ENCODE measurements at regions not wholly inside any gene's neighbourhood (a gene's known extent, or its start where the extent isn't known, plus 50 kb on each side); places are given as distances from the start of the nearest gene placed in this dataset.

DNA sequence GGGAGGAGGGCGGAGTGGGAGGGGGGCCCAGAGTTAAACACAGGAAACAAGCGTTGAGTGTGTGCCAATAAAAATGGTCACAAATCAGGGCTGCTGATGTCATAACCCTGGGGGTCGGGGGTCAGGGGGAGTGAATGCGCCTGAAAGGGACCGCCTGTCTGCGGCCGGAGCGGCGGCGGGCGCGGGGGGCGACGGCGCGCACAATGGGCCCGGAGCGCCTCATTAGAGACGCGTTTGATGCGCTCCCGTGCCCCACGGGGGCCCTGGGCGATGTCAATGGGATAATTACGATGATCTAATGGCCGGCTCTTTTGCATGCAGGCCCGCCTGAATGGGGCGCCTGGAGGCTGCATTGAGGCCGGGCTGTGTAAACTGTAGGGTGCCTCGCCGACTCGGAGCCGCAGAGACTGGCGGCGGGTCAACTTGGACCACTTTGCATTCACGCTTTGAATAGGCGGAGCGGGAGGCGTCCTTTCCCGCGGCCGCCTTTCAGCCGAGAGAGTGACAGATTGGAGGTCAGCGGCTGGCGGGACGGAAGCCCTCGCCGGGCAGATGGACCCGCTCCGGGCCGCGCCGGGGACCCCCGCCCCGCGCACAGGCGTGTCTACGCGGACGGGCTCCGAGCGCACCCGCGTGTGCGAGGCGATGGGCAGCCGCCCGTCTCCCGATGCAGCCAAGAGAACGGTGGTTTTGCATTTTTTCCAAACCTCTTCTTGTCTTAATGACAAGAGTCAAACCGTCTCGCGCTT, 296.1 kb downstream of the TFAP2C start:
- no peak for DNase-seq (ENCODE audit: low read depth)

DNA sequence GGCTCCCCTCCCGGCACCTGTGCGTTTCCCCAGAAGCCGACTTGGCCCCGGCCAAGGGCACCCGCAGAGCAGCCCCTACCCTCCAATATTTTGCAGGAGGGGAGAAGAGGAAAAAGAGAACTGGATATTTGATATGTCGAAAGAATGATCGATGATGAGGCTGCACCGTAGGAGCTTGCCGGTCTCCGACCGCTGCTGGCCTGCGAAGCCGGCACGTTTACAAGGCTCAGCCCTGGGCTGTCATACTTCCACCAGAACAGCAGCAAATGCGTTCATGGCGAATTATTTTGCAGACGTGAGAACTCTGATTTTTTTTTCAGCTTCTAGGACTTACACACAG, 296.7 kb downstream of the TFAP2C start:
- no peak for DNase-seq (ENCODE audit: low read depth)

DNA sequence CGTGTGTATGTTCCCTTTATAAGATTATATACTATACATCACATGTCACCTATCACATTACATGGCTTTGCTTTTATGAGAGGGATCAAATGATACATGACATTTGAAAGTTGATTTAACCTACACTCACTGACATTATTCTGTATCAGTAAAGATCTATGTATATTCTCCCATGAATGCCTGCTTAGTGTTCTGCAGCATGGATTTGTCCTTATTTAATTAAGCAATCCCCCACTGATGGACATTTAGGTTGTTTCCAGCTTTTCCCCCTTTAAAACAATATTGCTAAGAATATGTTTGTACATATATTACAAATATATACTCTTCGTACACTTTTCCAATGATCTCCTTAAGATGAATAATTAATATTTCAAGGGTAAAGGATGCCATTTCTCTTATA, 297.4 kb downstream of the TFAP2C start:
- DNase-seq (ENCODE audit: low read depth), result no peak

DNA sequence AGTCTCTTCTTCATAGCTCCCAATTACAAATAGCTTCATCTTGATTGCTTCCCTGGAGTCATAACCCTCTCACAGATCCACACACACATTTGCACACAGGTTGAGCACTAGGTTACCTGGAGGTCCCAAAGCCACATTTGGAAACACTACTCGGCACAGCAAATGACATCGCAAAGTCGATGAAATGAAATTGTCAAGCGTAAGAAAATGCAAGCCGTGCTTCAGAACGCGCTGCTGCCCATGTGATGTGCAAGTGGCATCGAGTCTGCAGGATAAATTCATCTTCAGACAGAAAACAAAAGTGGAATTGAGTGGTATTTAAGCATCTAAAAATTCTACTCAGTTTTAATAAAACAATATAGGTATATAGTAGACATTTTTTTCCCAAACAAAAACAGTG, 298.0 kb downstream of the TFAP2C start:
- no peak for DNase-seq (ENCODE audit: low read depth)

DNA sequence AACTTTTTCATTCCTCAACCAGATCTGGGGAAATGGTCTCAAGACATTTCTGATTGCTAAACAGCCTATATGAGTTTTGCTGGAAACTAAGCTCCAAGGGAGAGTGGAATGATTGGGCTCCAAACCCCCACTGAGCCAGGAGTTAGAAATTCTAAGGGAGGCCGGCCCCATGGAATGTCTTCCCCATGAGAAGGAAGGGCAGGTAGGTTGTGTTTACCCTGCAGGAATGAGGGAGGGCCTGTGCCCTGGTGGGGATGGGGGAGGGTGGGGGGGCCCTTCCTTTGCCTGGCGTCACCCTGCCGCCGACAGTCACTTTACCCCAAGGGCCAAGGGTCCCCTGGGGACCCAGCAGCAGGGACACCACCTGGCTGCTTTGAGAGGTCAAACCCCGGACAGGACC, 298.9 kb downstream of the TFAP2C start:
- no peak for DNase-seq (ENCODE audit: low read depth)

DNA sequence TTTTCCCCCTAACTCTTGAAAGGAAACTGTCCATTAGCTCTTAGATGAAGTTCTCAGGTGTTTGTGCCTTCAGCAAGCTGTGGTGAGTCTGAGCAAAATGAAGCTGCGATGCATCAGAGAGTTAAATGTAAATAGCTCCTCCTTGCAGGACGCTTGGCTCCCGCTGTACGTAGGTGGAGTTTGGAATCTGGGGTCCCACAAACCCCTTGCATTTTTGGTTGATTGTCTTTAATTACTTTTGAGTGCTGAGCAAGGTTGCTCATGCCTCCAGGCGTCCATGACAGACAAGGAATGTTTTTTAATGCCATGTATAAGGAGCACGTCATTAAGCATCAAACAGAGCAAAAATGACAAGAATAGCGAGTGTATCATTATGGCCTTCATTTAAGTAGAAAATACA, 300.5 kb downstream of the TFAP2C start:
- DNase-seq (ENCODE audit: low read depth), result no peak

DNA sequence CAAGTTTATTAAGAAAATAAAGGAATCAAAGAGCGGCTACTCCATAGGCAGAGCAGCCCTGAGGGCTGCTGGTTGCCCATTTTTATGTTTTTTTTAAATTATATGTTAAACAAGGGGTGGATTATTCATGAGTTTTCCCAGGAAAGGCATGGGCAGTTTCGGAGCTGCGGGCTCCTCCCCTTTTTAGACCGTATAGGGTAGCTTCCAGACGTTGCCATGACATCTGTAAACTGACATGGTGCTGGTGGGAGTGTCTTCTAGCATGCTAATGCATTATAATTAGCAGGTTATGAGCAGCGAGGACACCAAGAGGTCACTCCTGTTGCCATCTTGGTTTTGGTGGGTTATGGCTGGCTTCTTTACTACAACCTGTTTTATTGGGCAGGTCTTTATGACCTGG, 301.8 kb downstream of the TFAP2C start:
- DNase-seq (ENCODE audit: low read depth), result no peak

DNA sequence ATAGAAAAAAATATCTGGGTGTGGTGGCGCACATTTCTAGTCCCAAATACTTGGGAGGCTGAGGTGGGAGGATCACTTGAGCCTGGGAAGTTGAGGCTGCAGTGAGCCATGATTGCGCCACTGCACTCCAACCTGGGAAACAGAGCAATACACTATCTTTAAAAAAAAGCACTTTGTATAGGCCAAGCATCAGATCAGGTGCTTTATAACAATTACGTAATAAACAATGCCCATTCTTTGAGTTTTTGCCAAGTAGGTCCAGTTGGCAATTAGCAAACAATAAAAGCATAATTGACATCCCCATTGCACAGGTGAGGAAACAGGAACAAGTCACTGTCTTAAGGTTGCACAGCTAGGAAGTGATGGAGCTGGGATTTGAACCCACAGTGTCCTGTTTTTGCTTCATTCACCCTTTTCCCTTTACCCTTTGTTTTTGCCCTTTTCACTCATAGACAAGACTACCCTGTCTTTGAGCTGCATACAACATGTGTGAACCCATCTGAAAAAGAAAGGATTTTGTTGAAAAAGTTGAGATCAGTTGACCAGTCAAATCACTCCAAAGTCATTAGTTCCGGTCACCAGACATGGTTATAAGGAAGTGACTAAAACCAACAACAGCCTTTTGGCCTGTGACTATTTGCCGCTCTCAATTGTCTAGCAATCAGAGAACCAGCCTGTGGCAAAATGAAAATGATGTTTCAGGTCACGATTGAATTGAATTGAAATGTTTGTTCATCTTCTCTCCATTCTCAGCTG, 303.6 kb downstream of the TFAP2C start:
- no peak for DNase-seq (ENCODE audit: low read depth)

DNA sequence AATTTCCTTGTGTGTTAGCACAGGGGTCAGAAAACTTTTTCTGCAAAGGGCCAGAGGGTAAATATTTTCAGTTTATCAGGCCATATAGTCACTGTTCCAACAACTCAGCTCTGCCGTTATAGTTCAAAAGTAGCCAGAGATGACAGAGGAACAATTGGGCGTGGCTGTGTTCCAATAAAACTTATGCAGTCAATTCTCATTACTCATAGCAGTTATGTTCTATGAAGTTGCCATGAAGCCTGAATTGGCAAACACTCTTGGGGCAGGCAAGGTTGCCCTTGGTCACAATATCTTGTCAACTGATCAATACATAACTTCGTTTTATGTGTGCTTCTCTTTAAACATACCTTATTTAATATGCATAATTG, 304.2 kb downstream of the TFAP2C start:
- no peak for DNase-seq (ENCODE audit: low read depth)

DNA sequence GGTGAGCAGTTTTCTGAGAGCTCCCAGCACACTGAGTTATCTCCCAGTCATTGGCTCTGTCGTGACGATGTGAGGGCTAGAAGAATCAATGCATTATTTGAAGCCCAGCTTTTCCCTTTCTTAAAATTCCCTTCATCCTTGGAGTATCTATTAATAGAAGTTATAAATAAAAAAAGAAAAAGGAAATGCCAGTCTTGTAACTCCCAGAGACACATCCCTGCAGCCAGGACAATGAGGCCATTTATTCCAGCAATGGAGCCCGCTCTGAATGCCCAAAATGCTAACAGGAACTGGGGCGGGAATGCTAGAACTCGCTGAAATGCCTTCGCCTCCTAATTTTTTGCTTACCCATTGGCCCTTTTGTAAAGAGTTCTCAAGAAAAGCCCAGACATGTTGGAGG, 305.8 kb downstream of the TFAP2C start:
- DNase-seq (ENCODE audit: low read depth), result no peak

DNA sequence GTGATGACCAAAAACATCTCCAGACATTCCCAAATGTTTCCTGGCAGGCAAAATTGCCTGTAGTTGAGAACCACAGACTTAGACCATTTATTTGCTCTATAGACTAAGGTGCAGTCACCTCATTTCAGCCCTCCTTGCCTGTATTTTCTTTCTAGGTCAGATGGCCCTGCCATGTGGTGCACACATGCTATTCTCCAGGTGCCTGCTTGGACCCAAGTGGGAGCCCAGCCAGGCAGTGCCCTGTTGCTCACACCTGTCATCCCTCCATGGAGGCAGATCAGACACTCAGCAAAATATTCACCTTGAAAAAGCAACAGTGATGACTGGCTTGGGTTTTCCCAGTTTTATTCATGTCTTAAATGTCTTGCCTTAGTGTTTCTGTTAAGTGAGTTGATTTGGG, 311.4 kb downstream of the TFAP2C start:
- no peak for DNase-seq (ENCODE audit: low read depth)

DNA sequence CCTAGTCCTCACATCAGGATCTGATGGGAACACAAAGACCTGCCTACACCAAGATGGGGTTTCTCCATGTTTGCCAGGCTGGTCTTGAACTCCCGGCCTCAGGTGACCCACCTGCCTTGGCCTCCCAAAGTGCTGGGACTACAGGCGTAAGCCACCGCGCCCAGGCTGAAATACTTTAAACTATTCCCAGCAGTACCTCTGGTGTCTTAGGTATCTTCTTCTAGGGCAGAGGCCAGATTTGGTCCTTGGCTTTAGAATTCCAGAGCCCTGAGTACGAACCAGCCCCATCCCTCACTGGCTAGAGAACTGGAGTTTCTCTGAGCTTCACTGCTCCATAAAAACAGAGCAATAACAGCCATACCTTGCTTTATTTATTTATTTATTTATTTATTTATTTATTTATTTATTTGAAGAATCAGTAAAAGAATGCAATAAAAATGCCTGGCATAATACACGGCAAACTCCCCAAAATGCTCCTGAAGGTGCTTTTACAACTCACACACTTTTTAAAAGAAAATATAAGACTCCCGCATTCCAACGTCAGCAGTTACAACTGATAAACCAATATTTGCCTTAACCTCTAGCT, 312.1 kb downstream of the TFAP2C start:
- DNase-seq (ENCODE audit: low read depth), result no peak

DNA sequence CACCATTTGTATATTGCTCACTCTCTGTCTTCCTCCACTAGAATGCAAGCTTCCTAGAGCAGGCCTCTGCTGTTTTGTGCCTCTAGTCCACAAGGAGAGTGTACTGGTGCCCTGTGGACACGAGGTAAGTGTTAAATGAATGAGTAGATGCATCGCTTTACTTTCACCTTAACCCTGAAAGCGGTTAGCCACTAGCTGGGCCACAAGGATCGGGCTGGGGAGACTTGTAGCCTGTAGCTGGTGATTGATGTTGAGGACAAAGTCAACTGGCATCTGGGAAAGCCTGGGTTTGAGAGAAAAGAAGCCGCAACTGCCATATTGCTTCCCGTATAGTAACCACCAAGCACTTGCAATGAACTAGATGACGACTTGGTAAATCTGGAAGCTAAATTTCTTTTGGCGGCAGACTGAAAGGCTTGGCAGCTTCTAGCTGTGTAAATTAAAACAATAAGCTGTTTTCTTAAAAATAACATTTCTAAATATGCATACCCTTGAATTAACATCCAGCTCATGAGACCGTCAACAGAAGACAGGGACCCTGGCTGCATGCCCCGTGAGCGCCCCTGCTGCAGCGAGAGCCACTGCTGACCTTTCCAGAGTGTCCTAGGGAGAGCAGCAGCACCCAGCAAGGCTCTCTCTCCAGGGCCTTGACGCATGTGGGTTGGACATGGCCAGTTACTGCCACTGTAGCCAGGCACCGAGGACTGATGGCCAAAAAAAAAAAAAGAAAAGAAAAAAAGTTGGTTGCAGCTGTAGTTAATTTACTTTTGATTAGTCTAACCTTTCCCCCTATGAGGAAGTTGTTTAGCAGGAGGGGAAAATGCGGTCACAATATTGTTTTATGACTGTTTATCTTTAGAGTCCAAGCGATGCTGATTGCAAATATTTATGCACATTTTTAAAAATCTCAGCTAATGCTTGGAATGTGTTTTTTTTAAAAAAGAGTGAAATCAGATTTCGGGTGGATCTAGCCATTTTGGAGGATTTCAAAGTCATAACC, 315.1 kb downstream of the TFAP2C start:
- DNase-seq (ENCODE audit: low read depth), result no peak

DNA sequence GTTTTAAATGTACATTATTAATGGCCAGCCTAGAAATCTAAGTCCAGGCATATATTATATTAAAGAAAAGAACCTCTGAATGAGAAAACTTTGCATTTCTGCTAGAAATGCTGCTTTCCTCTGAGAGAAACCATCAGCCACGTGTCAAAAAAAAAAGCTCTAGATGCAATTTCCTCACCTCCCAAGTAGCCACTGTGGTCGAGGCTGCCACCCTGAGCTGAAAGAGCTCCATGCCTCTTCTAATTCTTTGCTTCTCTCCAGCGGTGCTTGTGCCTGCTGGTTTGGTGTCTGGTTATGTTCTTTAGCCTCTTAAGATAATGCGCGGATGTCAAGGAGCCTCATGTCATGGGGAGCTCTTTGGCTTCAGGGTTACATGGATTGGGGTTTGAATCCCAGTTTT, 316.0 kb downstream of the TFAP2C start:
- DNase-seq (ENCODE audit: low read depth), result peak; percentile 21

DNA sequence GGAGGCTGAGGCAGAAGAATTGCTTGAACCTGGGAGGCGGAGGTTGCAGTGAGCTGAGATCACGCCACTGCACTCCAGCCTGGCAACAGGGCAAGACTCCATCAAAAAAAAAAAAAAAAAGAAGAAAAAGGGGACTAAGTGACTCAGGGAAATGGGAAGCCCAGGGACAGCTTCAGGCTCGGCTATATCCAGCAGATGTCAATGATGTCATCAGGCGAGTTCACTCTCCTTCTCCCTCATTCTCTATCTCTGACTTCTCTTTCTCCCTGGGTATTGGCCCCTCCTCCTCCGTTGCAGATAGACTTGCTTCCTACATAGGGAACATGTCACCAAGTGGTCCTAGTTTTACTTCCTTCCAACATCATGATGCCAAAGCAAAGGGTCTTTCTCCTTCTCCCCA, 316.8 kb downstream of the TFAP2C start:
- DNase-seq (ENCODE audit: low read depth), result no peak

DNA sequence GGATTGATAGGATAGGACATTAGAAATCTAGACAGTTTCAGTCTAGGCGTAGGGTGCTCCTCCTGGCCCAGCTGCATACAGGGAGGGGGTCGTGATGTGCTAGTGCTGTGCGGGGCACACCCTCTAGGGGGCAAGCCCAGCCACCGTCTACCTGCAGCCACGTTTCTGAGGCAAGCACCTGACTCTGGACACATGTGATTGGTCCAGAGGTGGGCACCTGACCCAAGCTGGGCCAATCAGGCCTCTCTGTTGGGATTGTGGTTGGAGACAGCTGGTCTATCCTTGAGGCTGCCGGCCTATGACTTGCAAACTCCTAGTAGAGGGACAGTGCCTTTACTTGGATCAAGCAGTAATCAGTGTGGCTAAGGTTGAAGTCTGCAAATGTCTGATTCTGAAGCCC, 317.1 kb downstream of the BMP7 start:
- no peak for DNase-seq (ENCODE audit: low read depth)

DNA sequence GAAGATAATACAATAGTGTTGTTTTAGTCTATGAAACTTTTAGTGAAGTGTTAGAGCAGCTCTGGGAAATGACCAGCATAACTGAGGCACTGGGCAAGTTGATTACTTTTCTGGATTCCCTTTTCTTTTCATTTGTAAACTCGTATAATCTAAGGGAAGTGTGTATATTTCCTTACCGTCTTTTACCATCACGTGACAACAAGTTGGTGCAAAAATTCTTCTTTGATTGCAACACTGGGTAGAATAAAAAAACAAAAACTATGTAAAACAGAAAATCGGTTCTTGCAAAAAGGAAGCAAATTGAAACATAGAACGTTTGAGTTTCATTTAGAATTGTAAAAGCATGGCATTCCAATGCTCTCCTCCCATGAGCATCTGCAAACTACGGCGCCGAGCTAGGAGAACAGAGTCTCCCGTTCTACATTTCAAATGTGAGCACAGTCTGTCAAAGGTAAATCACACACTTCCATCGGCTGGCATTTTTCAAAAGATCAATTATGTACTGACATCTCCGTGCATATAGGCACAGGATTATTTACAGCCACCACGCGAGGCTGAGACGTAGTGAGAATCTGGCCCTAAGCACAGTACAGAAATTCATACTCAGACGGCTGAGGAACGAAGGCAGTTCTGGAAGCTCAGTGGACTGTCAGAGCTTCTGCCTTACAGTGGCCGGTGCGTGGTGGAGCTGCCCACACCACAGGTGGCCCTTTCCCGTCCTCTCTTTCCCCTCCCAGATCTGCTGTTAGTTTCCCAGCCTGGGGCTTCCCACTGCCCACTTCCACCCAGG, 314.0 kb downstream of the BMP7 start:
- no peak for DNase-seq (ENCODE audit: low read depth)

DNA sequence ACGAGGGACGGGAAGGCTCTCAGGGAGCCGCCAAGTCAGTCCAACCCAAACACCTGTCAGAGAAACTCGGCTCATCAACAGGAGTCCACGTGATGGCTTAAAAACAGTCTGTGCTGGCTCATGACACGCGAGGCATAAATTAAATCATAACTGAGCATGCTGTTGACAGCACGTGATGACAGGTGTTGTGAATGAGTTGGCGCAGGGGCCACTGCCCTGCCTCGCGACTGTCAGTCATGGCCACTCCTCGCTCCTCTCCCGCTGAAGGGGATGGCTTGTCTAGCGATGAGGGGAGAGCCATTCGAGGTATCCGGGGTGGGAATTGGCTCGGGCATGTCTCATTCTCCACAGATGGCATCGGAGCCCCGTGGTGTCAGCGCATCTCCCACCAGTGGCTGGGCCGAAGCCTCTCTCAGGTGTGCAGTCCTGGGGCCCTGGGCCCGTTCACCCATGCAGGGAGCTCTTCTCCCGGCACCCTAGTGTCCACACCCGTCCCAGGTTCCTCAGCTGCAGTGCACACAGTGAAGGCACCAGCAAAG, 313.3 kb downstream of the BMP7 start:
- DNase-seq (ENCODE audit: low read depth), result no peak

DNA sequence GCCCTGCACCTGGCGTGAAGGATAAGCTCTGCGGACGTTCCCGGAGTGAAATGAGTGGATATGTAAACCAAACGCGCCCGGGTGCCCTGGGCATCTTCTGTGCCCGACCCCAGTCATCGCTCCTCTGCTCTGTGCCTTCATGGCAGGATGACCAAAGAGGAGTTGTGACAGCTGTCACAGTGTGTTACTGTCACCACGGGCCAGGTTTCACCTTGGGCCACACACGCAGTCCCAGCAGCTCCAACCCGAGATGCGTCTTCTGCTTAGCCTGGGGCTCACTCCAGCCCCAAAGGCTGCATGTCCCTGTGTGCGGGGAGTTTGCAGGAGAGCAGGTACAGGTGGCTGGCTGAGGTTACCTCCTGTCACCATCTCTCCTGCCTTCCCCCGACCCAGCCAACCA, 311.6 kb downstream of the BMP7 start:
- no peak for DNase-seq (ENCODE audit: low read depth)

DNA sequence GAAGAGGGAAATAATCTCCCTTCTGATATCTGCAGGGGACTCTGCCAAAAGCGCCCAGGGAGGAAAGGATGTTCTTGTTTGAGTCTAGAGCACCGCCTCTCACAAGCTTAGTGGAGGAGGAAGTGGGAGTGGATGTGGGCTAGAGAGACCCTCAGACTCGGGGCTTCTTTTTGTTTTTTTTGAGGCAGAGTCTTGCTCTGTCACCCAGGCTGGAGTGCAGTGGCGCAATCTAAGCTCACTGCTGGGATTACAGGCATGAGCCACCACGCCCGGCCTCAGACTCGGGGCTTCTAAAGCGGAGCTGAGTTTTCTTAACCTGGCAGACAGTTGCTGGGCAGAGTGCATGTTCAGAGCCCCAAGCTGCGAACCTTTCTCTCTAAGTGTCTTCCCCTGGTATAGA, 310.8 kb downstream of the BMP7 start:
- DNase-seq (ENCODE audit: low read depth), result no peak

DNA sequence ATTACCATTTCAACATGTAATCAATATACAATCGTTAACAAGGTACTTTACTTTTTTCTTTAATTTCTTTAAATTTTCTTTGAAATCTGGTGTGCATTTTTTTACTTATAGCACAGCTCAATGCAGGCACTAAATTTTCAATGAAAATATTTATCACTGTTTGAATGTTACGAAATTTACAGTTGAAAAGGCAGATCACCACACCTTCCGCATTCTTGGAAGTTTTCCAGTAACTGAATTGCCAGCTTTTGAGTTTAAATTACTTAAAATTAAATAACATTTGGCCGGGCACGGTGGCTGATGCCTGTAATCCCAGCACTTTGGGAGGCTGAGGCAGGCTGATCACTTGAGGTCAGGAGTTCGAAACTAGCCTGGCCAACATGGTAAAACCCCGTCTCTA, 309.9 kb downstream of the BMP7 start:
- no peak for DNase-seq (ENCODE audit: low read depth)

All from GM04504 (cell line).